ENCODE measurements at regions not wholly inside any gene's neighbourhood (a gene's known extent, or its start where the extent isn't known, plus 50 kb on each side); places are given as distances from the start of the nearest gene placed in this dataset.

DNA sequence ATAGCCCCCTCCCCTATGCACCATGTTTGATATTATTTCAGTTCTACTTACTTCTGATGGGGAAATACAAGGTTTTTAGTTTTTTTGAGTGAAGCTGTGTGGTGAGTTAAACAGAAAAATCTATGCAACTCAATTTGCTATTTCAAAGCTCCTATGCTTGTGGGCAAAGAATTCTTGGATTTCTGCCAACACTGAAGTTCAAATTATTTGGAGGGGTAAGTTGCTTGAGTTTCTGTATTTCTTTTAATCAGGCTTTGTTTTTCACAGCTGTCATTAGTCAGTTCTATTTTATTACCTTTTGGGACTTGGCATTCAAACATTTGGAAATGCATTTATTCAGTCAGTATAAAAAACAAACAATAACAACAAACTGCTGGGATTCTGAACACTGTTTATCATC, 407.5 kb upstream of the MGAT4C start:
- no peak overlapping the region for H3K4me3 ChIP-seq (ENCODE audit: control insufficient read depth in 2 of 3, extremely low read depth in 1 of 3, insufficient read depth in 2 of 3, low read depth in 1 of 3, low read length in 3 of 3)
- peaks cover 26% of the 10 kb centered on the region for H3K4me1 ChIP-seq (ENCODE audit: control insufficient read depth, extremely low read depth, insufficient read depth, low read length)
- no peaks in the 10 kb centered on the region for H3K9me3 ChIP-seq (ENCODE audit: control insufficient read depth, low read depth, low read length)
- no peaks in the 10 kb centered on the region for H3K36me3 ChIP-seq (ENCODE audit: control insufficient read depth in 2 of 2, extremely low read depth in 1 of 2, insufficient read depth in 2 of 2, low read length in 2 of 2)
- H3K9ac ChIP-seq (ENCODE audit: control insufficient read depth, extremely low read depth, insufficient read depth, low read length): no peak overlapping the region
- no peaks in the 10 kb centered on the region for H3K9me1 ChIP-seq (ENCODE audit: control insufficient read depth, extremely low read depth, insufficient read depth, low read length)
- no peak overlapping the region for H3K27ac ChIP-seq (ENCODE audit: control insufficient read depth, insufficient read depth, low read length)
- H4K20me1 ChIP-seq (ENCODE audit: control insufficient read depth, extremely low read depth, insufficient read depth, low read length): no peaks in the 10 kb centered on the region
- DNase-seq (ENCODE audit: low read depth, low spot score): no peak
- FAIRE-seq: no peak
- H3K4me2 ChIP-seq (ENCODE audit: control insufficient read depth, extremely low read depth, insufficient read depth, low read depth, low read length): no peak overlapping the region
- no peak overlapping the region for H2AFZ ChIP-seq (ENCODE audit: control insufficient read depth, low read length)
- no peaks in the 10 kb centered on the region for H3K27me3 ChIP-seq (ENCODE audit: control insufficient read depth, extremely low read depth, insufficient read depth, low read length)
- H3K79me2 ChIP-seq (ENCODE audit: control insufficient read depth, insufficient read depth, low read length): no peaks in the 10 kb centered on the region
- dilution Hi-C loops (cut with MboI; ENCODE audit: extremely low pct_ligation_motif_present, low sequenced_read_pairs): no loop called here
- TF ChIP-seq, protein P1, sequence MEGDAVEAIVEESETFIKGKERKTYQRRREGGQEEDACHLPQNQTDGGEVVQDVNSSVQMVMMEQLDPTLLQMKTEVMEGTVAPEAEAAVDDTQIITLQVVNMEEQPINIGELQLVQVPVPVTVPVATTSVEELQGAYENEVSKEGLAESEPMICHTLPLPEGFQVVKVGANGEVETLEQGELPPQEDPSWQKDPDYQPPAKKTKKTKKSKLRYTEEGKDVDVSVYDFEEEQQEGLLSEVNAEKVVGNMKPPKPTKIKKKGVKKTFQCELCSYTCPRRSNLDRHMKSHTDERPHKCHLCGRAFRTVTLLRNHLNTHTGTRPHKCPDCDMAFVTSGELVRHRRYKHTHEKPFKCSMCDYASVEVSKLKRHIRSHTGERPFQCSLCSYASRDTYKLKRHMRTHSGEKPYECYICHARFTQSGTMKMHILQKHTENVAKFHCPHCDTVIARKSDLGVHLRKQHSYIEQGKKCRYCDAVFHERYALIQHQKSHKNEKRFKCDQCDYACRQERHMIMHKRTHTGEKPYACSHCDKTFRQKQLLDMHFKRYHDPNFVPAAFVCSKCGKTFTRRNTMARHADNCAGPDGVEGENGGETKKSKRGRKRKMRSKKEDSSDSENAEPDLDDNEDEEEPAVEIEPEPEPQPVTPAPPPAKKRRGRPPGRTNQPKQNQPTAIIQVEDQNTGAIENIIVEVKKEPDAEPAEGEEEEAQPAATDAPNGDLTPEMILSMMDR (optimal IDR thresholded peaks at IDR 0.05 in 1 of 3, IDR thresholded peaks at IDR 0.05 in 1 of 3, conservative IDR thresholded peaks at IDR 0.05 in 1 of 3; ENCODE audit: extremely low read depth in 1 of 3, insufficient read depth in 2 of 3, low read length in 3 of 3): no peak
- TF ChIP-seq EZH2 (IDR thresholded peaks at IDR 0.05; ENCODE audit: low read length): no peak

DNA sequence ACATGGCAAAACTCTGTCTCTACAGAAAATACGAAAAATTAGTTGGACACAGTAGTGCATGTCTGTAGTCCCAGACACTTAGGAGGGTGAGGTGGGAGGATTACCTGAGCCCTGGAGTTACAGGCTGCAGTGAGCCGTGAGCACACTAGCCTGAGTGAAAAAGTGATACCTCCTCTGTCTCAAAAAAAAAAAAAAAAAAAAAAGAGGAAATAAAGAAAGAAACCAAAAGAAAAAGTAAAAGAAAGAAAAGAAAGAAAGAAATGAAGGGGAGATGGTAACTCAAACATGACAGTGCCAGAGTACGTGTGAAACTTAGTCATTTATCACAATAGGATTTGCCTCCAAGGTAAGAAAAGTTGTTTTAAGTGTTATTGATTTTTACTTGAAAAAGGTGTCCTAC, 407.0 kb upstream of the MGAT4C start:
- TF ChIP-seq EZH2 (IDR thresholded peaks at IDR 0.05; ENCODE audit: low read length): no peak
- TF ChIP-seq, protein P1 (optimal IDR thresholded peaks at IDR 0.05 in 1 of 3, IDR thresholded peaks at IDR 0.05 in 1 of 3, conservative IDR thresholded peaks at IDR 0.05 in 1 of 3; ENCODE audit: extremely low read depth in 1 of 3, insufficient read depth in 2 of 3, low read length in 3 of 3): no peak
- dilution Hi-C loops (cut with MboI; ENCODE audit: extremely low pct_ligation_motif_present, low sequenced_read_pairs): no loop called here
- no peak overlapping the region for H3K4me3 ChIP-seq (ENCODE audit: control insufficient read depth in 2 of 3, extremely low read depth in 1 of 3, insufficient read depth in 2 of 3, low read depth in 1 of 3, low read length in 3 of 3)

More for the DNA sequence above, 407.0 kb upstream of the MGAT4C start:
- Histone ChIP-seq H3K9ac (ENCODE audit: control insufficient read depth, extremely low read depth, insufficient read depth, low read length) (no peak overlapping the region), H3K27ac (ENCODE audit: control insufficient read depth, insufficient read depth, low read length) (no peak overlapping the region), H4K20me1 (ENCODE audit: control insufficient read depth, extremely low read depth, insufficient read depth, low read length) (no peaks in the 10 kb centered on the region), H3K27me3 (ENCODE audit: control insufficient read depth, extremely low read depth, insufficient read depth, low read length) (no peaks in the 10 kb centered on the region), H3K9me1 (ENCODE audit: control insufficient read depth, extremely low read depth, insufficient read depth, low read length) (no peaks in the 10 kb centered on the region), H3K79me2 (ENCODE audit: control insufficient read depth, insufficient read depth, low read length) (no peaks in the 10 kb centered on the region), H3K4me1 (ENCODE audit: control insufficient read depth, extremely low read depth, insufficient read depth, low read length) (peaks cover 20% of the 10 kb centered on the region), H3K4me2 (ENCODE audit: control insufficient read depth, extremely low read depth, insufficient read depth, low read depth, low read length) (no peak overlapping the region), H3K9me3 (ENCODE audit: control insufficient read depth, low read depth, low read length) (no peaks in the 10 kb centered on the region), H2AFZ (ENCODE audit: control insufficient read depth, low read length) (no peak overlapping the region), H3K36me3 (ENCODE audit: control insufficient read depth in 2 of 2, extremely low read depth in 1 of 2, insufficient read depth in 2 of 2, low read length in 2 of 2) (no peaks in the 10 kb centered on the region)
- DNase-seq (ENCODE audit: low read depth, low spot score) (no peak), FAIRE-seq (no peak)

Measured in keratinocyte (primary cell).